H9 (cell line): ENCODE measurements at regions not wholly inside any gene's neighbourhood (a gene's known extent, or its start where the extent isn't known, plus 50 kb on each side); places are given as distances from the start of the nearest gene placed in this dataset.
"Not testable (repeated sequence)": the region's sequence is repeated elsewhere in the genome, so short reads cannot be mapped to it uniquely, and the experiment has no call there.

Source experiments
- DNase-seq: peaks from one replicate; pipeline ENCODE4 v3.0.0-alpha.2; 2017
- H2AFZ ChIP-seq: one replicate; pipeline ENCODE4 v1.6.1; 2013; ENCODE audit warnings: mild to moderate bottlenecking, low read length, control low read depth, moderate library complexity
- H2AK5ac ChIP-seq: 2 replicates; pipeline ENCODE4 v1.6.1; 2013; ENCODE audit warnings: low read length, control low read depth, mixed read lengths; ENCODE audit not compliant: insufficient read length
- H2BK120ac ChIP-seq: one replicate; pipeline ENCODE4 v1.6.1; 2013; ENCODE audit warnings: low read depth, mild to moderate bottlenecking, low read length, control low read depth, inconsistent platforms; ENCODE audit not compliant: poor library complexity, severe bottlenecking
- H2BK12ac ChIP-seq: 2 replicates; pipeline ENCODE4 v1.6.1; 2013; ENCODE audit warnings: low read length, control low read depth, mixed read lengths, low read depth; ENCODE audit not compliant: insufficient read length
- H2BK15ac ChIP-seq: 2 replicates; pipeline ENCODE4 v1.6.1; 2013; ENCODE audit warnings: low read depth, low read length, control low read depth
- H2BK20ac ChIP-seq: one replicate; pipeline ENCODE4 v1.6.1; 2013; ENCODE audit warnings: low read depth, mild to moderate bottlenecking, low read length, control low read depth, inconsistent platforms; ENCODE audit not compliant: poor library complexity, severe bottlenecking
- H2BK5ac ChIP-seq: 2 replicates; pipeline ENCODE4 v1.6.1; 2013; ENCODE audit warnings: low read length, control low read depth, mixed read lengths; ENCODE audit not compliant: insufficient read length
- H3K14ac ChIP-seq: 2 replicates; pipeline ENCODE4 v1.6.1; 2013; ENCODE audit warnings: low read length, control low read depth; ENCODE audit not compliant: insufficient read depth
- H3K18ac ChIP-seq: 2 replicates; pipeline ENCODE4 v1.6.1; 2013; ENCODE audit warnings: low read depth, mild to moderate bottlenecking, mixed read lengths, low read length, control low read depth; ENCODE audit not compliant: insufficient read length
- H3K23ac ChIP-seq: 2 replicates; pipeline ENCODE4 v1.6.1; 2013; ENCODE audit warnings: low read length, control low read depth, mixed read lengths, low read depth; ENCODE audit not compliant: insufficient read length
- H3K23me2 ChIP-seq: 2 replicates; pipeline ENCODE4 v1.6.1; 2013; ENCODE audit warnings: low read depth, mild to moderate bottlenecking, mixed read lengths, low read length, control low read depth; ENCODE audit not compliant: insufficient read length, poor library complexity, severe bottlenecking
- H3K27ac ChIP-seq: 2 replicates; pipeline ENCODE4 v1.5.1; 2013; ENCODE audit warnings: low read length, control low read depth, mixed read lengths, low read depth; ENCODE audit not compliant: insufficient read length
- H3K27me3 ChIP-seq: 2 replicates; pipeline ENCODE4 v1.6.1; 2013; ENCODE audit warnings: low read length, control low read depth, inconsistent platforms; ENCODE audit not compliant: insufficient read depth
- H3K4ac ChIP-seq: 2 replicates; pipeline ENCODE4 v1.6.1; 2013; ENCODE audit warnings: low read depth, mild to moderate bottlenecking, control low read depth, inconsistent platforms, low read length, moderate library complexity
- H3K4me1 ChIP-seq: 2 replicates; pipeline ENCODE4 v1.6.1; 2013; ENCODE audit warnings: low read length, control low read depth, inconsistent platforms; ENCODE audit not compliant: insufficient read depth
- H3K4me2 ChIP-seq: 2 replicates; pipeline ENCODE4 v1.6.1; 2013; ENCODE audit warnings: low read length, control low read depth, mixed read lengths; ENCODE audit not compliant: insufficient read length, insufficient read depth
- H3K56ac ChIP-seq: 2 replicates; pipeline ENCODE4 v1.6.1; 2013; ENCODE audit warnings: low read depth, mild to moderate bottlenecking, mixed read lengths, low read length, control low read depth; ENCODE audit not compliant: insufficient read length
- H3K79me1 ChIP-seq: 2 replicates; pipeline ENCODE4 v1.6.1; 2013; ENCODE audit warnings: low read depth, mild to moderate bottlenecking, moderate library complexity, low read length, control low read depth, inconsistent platforms; ENCODE audit not compliant: insufficient read depth, poor library complexity, severe bottlenecking
- H3K79me2 ChIP-seq: 2 replicates; pipeline ENCODE4 v1.6.1; 2013; ENCODE audit warnings: low read length, control low read depth, inconsistent platforms; ENCODE audit not compliant: insufficient read depth
- H3K9ac ChIP-seq: 2 replicates; pipeline ENCODE4 v1.6.1; 2013; ENCODE audit warnings: low read length, control low read depth, mixed read lengths; ENCODE audit not compliant: insufficient read length; ENCODE audit errors: extremely low read depth
- H3K9me3 ChIP-seq: one replicate; pipeline ENCODE4 v1.6.1; 2013; ENCODE audit warnings: low read depth, low read length, inconsistent platforms; ENCODE audit not compliant: control insufficient read depth
- H3T11ph ChIP-seq: one replicate; pipeline ENCODE4 v1.6.1; 2013; ENCODE audit warnings: mild to moderate bottlenecking, low read length, control low read depth, inconsistent platforms
- H4K20me1 ChIP-seq: one replicate; pipeline ENCODE4 v1.6.1; 2013; ENCODE audit not compliant: control insufficient read depth, insufficient read length, insufficient read depth
- H4K5ac ChIP-seq: 2 replicates; pipeline ENCODE4 v1.6.1; 2013; ENCODE audit warnings: low read depth, mild to moderate bottlenecking, mixed read lengths, low read length, control low read depth; ENCODE audit not compliant: insufficient read length
- H4K8ac ChIP-seq: replicated peaks from 2 replicates; pipeline ENCODE4 v1.6.1; 2013; ENCODE audit warnings: low read length, control low read depth, mixed read lengths, low read depth; ENCODE audit not compliant: insufficient read length
- H4K91ac ChIP-seq: 2 replicates; pipeline ENCODE4 v1.6.1; 2013; ENCODE audit warnings: low read depth, mild to moderate bottlenecking, moderate library complexity, mixed read lengths, low read length, control low read depth; ENCODE audit not compliant: insufficient read length
- H3K27ac Mint-ChIP-seq, 3 experiments: 2 replicates in 2 of 3; 3 replicates in 1 of 3; pipeline ENCODE4 v1.8.0; 2020 to 2021; ENCODE audit warnings: mixed read lengths in 3 of 3, mild to moderate bottlenecking in 1 of 3, moderate library complexity in 1 of 3
- H3K27me3 Mint-ChIP-seq: 2 replicates; pipeline ENCODE4 v1.8.0; 2021; ENCODE audit warnings: low read depth, mild to moderate bottlenecking, moderate library complexity, mixed read lengths
- H3K36me3 Mint-ChIP-seq, 3 experiments: 2 replicates in 2 of 3; 3 replicates in 1 of 3; pipeline ENCODE4 v1.8.0; 2020 to 2021; ENCODE audit warnings: low read depth in 3 of 3, mixed read lengths in 3 of 3; ENCODE audit not compliant: insufficient read depth in 1 of 3
- H3K4me1 Mint-ChIP-seq, 2 experiments: 2 replicates each; pipeline ENCODE4 v1.8.0; 2020; ENCODE audit warnings: mixed read lengths in 2 of 2
- H3K4me3 Mint-ChIP-seq, 2 experiments: 2 replicates in 1 of 2; 3 replicates in 1 of 2; pipeline ENCODE4 v1.8.0; 2020 to 2021; ENCODE audit warnings: mild to moderate bottlenecking in 2 of 2, mixed read lengths in 2 of 2, moderate library complexity in 1 of 2
- H3K9me3 Mint-ChIP-seq, 2 experiments: 2 replicates in 1 of 2; 3 replicates in 1 of 2; pipeline ENCODE4 v1.8.0; 2020; ENCODE audit warnings: mild to moderate bottlenecking in 2 of 2, mixed read lengths in 2 of 2, moderate library complexity in 1 of 2
- WGBS: extraction: QIAGEN DNeasy Blood & Tissue Kit; methylation state at CpG from one replicate; pipeline ENCODE4 v1.1.7; 2013; ENCODE audit warnings: missing lambda C conversion rate, low lambda C conversion rate, mixed read lengths; ENCODE audit not compliant: insufficient read length; ENCODE audit errors: extremely low coverage; 5-methylcytosine and 5-hydroxymethylcytosine counted together

GRCh38 chr16:10258930-10259603 is 76.8 kb upstream of the GRIN2A start:
- H4K8ac ChIP-seq, H3K9me3 Mint-ChIP-seq, H3K27me3 Mint-ChIP-seq, H3K9ac ChIP-seq, H3K36me3 Mint-ChIP-seq, H4K20me1 ChIP-seq, H2BK12ac ChIP-seq, H3K79me1 ChIP-seq, H3K14ac ChIP-seq, H3K27ac ChIP-seq, H2BK5ac ChIP-seq, H3K9me3 ChIP-seq, H2BK120ac ChIP-seq, H3K23me2 ChIP-seq, H3K4me2 ChIP-seq, H3K27ac Mint-ChIP-seq, H3T11ph ChIP-seq, H2AK5ac ChIP-seq, H3K4me1 ChIP-seq, H3K4ac ChIP-seq, DNase-seq, H2BK20ac ChIP-seq, H4K5ac ChIP-seq, H4K91ac ChIP-seq, H3K27me3 ChIP-seq, H3K4me3 Mint-ChIP-seq, H2AFZ ChIP-seq, H3K79me2 ChIP-seq, H2BK15ac ChIP-seq, H3K18ac ChIP-seq, H3K56ac ChIP-seq, H3K23ac ChIP-seq: not testable (repeated sequence)
- no CpG with 5 or more reads among the region's 10 CpGs for WGBS
- H3K4me1 Mint-ChIP-seq, result peaks cover 15 to 17% of the 10 kb centered on the region in 2 experiments
